GM23338 (cell line): ENCODE measurements at regions not wholly inside any gene's neighbourhood (a gene's known extent, or its start where the extent isn't known, plus 50 kb on each side); places are given as distances from the start of the nearest gene placed in this dataset.

ENCODE experiments used
- CREB1 ChIP-seq: fragments of 250-450 bp; sonication (Bioruptor Pico); IDR thresholded peaks from 2 replicates; pipeline ENCODE4 v1.5.0; 2020; ENCODE audit warnings: low read depth, mild to moderate bottlenecking, moderate library complexity
- CTCF ChIP-seq, 2 experiments: fragments of 200-600 bp in 1 of 2; sonication (generic) in 1 of 2; conservative IDR thresholded peaks; 2 replicates each; pipeline versions ENCODE4 v1.5.1 to v1.6.1; 2016 to 2017; ENCODE audit warnings: antibody characterized with exemption in 2 of 2, low read depth in 2 of 2, mild to moderate bottlenecking in 2 of 2, moderate library complexity in 1 of 2
- REST ChIP-seq: IDR thresholded peaks from one replicate; pipeline ENCODE4 v1.6.1; 2018; ENCODE audit warnings: antibody characterized with exemption; ENCODE audit not compliant: unreplicated experiment
- ZNF114 ChIP-seq: fragments of 250-450 bp; sonication (Bioruptor Pico); IDR thresholded peaks from 2 replicates; pipeline ENCODE4 v1.5.0; 2020; ENCODE audit warnings: mild to moderate bottlenecking, moderate library complexity

- TF ChIP-seq REST (no peak), CTCF (conservative IDR thresholded peaks at IDR 0.05; ENCODE audit: low read depth in 2 of 2) (no peak), CREB1 (CRISPR knock-in tag) (no peak), ZNF114 (no peak)
These were observed 97.8 kb downstream of the LUZP4 start for GRCh38 chrX:115387327-115387726.
